ENCODE measurements at regions not wholly inside any gene's neighbourhood (a gene's known extent, or its start where the extent isn't known, plus 50 kb on each side); places are given as distances from the start of the nearest gene placed in this dataset.

DNA sequence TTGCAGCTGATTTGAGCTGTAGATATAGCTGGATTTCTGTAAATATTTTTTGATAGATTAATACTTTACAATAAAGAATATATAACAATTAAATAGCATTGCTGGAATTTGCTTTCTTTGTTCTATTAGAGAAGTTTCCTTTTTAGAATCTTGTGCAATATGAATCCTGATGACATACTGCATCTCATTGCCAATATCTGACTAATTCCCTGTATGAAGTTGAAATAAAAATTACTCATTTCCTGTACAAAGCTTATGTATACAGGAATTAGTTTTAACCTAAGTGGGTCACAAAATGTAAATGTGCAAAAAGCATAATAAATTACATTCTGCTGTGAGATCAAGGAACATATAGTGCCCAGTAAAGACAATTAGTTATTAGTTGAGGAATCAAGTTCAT lies 72.8 kb upstream of the TMEFF2 start:
- CTCF ChIA-PET: no interaction called here
- H3K9me3 ChIP-seq (ENCODE audit: control insufficient read depth, insufficient read depth, low read depth, low read length): no peaks in the 10 kb centered on the region
- no peak for TF ChIP-seq ZNF658 (tag by site-specific recombination; IDR thresholded peaks at IDR 0.05)
- TF ChIP-seq ZNF843 (tag by site-specific recombination; IDR thresholded peaks at IDR 0.05): no peak
- TF ChIP-seq TCF7L2 (IDR thresholded peaks at IDR 0.05; ENCODE audit: borderline replicate concordance, low read depth, low read length): no peak
- TF ChIP-seq IKZF3 (tag by site-specific recombination; IDR thresholded peaks at IDR 0.05): no peak
- TF ChIP-seq ZNF292 (tag by site-specific recombination; IDR thresholded peaks at IDR 0.05; ENCODE audit: borderline replicate concordance, low read depth): no peak
- TF ChIP-seq, protein P1, sequence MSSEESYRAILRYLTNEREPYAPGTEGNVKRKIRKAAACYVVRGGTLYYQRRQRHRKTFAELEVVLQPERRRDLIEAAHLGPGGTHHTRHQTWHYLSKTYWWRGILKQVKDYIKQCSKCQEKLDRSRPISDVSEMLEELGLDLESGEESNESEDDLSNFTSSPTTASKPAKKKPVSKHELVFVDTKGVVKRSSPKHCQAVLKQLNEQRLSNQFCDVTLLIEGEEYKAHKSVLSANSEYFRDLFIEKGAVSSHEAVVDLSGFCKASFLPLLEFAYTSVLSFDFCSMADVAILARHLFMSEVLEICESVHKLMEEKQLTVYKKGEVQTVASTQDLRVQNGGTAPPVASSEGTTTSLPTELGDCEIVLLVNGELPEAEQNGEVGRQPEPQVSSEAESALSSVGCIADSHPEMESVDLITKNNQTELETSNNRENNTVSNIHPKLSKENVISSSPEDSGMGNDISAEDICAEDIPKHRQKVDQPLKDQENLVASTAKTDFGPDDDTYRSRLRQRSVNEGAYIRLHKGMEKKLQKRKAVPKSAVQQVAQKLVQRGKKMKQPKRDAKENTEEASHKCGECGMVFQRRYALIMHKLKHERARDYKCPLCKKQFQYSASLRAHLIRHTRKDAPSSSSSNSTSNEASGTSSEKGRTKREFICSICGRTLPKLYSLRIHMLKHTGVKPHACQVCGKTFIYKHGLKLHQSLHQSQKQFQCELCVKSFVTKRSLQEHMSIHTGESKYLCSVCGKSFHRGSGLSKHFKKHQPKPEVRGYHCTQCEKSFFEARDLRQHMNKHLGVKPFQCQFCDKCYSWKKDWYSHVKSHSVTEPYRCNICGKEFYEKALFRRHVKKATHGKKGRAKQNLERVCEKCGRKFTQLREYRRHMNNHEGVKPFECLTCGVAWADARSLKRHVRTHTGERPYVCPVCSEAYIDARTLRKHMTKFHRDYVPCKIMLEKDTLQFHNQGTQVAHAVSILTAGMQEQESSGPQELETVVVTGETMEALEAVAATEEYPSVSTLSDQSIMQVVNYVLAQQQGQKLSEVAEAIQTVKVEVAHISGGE (tag by site-specific recombination; conservative IDR thresholded peaks at IDR 0.05; ENCODE audit: low read depth): no peak
- TF ChIP-seq BCL11A (tag by site-specific recombination; IDR thresholded peaks at IDR 0.05; ENCODE audit: low read depth): no peak
- H3K36me3 ChIP-seq (ENCODE audit: control insufficient read depth in 2 of 2, insufficient read depth in 1 of 2, low read length in 2 of 2): no peaks in the 10 kb centered on the region
- no peaks in the 10 kb centered on the region for H3K4me1 ChIP-seq (ENCODE audit: control insufficient read depth, insufficient read depth, low read length)
- POLR2A ChIA-PET: no interaction called here
- no peak overlapping the region for H3K27ac ChIP-seq (ENCODE audit: extremely low read depth, low read depth, low read length)
- no peak overlapping the region for H3K4me3 ChIP-seq (ENCODE audit: low read depth, low read length)

DNA sequence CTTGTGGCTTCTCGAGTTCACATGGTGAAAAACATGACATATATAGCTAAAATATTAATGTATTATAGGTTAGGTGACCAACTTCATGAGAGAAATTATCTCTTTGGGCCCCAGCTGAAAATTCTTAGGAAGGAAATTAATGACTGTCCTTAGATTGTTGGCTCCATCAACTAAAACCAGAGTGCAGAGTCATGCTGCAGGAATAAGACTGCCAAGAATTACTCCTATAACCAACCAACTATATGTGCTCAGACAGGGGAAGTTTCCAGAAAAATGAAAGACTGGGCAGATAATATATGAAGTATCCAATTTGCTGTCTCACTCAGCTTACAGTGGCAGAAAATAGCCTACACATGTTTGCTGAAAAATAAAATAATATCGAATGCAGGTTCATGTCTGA lies 71.0 kb upstream of the TMEFF2 start:
- TF ChIP-seq, protein P2, sequence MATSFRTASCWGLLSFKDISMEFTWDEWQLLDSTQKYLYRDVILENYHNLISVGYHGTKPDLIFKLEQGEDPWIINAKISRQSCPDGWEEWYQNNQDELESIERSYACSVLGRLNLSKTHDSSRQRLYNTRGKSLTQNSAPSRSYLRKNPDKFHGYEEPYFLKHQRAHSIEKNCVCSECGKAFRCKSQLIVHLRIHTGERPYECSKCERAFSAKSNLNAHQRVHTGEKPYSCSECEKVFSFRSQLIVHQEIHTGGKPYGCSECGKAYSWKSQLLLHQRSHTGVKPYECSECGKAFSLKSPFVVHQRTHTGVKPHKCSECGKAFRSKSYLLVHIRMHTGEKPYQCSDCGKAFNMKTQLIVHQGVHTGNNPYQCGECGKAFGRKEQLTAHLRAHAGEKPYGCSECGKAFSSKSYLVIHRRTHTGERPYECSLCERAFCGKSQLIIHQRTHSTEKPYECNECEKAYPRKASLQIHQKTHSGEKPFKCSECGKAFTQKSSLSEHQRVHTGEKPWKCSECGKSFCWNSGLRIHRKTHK (tag by site-specific recombination; IDR thresholded peaks at IDR 0.05): no peak
- no peak for TF ChIP-seq ZNF175 (tag by site-specific recombination; IDR thresholded peaks at IDR 0.05)
- no peak for TF ChIP-seq GLIS2 (tag by site-specific recombination; IDR thresholded peaks at IDR 0.05)
- TF ChIP-seq ZNF707 (tag by site-specific recombination; IDR thresholded peaks at IDR 0.05): no peak
- TF ChIP-seq ZNF549 (tag by site-specific recombination; IDR thresholded peaks at IDR 0.05): no peak
- no peak for TF ChIP-seq HOXC10 (CRISPR knock-in tag; IDR thresholded peaks at IDR 0.05)
- TF ChIP-seq, protein P3, sequence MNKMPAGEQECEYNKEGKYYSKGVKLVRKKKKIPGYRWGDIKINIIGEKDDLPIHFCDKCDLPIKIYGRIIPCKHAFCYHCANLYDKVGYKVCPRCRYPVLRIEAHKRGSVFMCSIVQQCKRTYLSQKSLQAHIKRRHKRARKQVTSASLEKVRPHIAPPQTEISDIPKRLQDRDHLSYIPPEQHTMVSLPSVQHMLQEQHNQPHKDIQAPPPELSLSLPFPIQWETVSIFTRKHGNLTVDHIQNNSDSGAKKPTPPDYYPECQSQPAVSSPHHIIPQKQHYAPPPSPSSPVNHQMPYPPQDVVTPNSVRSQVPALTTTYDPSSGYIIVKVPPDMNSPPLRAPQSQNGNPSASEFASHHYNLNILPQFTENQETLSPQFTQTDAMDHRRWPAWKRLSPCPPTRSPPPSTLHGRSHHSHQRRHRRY (tag by site-specific recombination; IDR thresholded peaks at IDR 0.05): no peak
- no peak for TF ChIP-seq ZNF404 (tag by site-specific recombination; IDR thresholded peaks at IDR 0.05)
- TF ChIP-seq ZSCAN23 (tag by site-specific recombination; IDR thresholded peaks at IDR 0.05): no peak
- TF ChIP-seq ZNF23 (tag by site-specific recombination; IDR thresholded peaks at IDR 0.05; ENCODE audit: borderline replicate concordance): no peak
- TF ChIP-seq ZNF521 (tag by site-specific recombination; IDR thresholded peaks at IDR 0.05): no peak
- TF ChIP-seq, protein P4, sequence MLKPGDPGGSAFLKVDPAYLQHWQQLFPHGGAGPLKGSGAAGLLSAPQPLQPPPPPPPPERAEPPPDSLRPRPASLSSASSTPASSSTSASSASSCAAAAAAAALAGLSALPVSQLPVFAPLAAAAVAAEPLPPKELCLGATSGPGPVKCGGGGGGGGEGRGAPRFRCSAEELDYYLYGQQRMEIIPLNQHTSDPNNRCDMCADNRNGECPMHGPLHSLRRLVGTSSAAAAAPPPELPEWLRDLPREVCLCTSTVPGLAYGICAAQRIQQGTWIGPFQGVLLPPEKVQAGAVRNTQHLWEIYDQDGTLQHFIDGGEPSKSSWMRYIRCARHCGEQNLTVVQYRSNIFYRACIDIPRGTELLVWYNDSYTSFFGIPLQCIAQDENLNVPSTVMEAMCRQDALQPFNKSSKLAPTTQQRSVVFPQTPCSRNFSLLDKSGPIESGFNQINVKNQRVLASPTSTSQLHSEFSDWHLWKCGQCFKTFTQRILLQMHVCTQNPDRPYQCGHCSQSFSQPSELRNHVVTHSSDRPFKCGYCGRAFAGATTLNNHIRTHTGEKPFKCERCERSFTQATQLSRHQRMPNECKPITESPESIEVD (tag by site-specific recombination; IDR thresholded peaks at IDR 0.05): no peak
- TF ChIP-seq ZNF658 (tag by site-specific recombination; IDR thresholded peaks at IDR 0.05): no peak
- TF ChIP-seq, protein P5, sequence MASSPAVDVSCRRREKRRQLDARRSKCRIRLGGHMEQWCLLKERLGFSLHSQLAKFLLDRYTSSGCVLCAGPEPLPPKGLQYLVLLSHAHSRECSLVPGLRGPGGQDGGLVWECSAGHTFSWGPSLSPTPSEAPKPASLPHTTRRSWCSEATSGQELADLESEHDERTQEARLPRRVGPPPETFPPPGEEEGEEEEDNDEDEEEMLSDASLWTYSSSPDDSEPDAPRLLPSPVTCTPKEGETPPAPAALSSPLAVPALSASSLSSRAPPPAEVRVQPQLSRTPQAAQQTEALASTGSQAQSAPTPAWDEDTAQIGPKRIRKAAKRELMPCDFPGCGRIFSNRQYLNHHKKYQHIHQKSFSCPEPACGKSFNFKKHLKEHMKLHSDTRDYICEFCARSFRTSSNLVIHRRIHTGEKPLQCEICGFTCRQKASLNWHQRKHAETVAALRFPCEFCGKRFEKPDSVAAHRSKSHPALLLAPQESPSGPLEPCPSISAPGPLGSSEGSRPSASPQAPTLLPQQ (tag by site-specific recombination; IDR thresholded peaks at IDR 0.05): no peak
- no peak overlapping the region for H3K4me3 ChIP-seq (ENCODE audit: low read depth, low read length)
- POLR2A ChIA-PET: no interaction called here
- no peaks in the 10 kb centered on the region for H3K4me1 ChIP-seq (ENCODE audit: control insufficient read depth, insufficient read depth, low read length)
- CTCF ChIA-PET: interaction anchor here (0.7 kb wide), 1 partner anchor 827 kb away, joined by 4 read pairs; no protein-coding TSS in a partner anchor
- H3K9me3 ChIP-seq (ENCODE audit: control insufficient read depth, insufficient read depth, low read depth, low read length): no peaks in the 10 kb centered on the region
- H3K27ac ChIP-seq (ENCODE audit: extremely low read depth, low read depth, low read length): no peak overlapping the region
- no peaks in the 10 kb centered on the region for H3K36me3 ChIP-seq (ENCODE audit: control insufficient read depth in 2 of 2, insufficient read depth in 1 of 2, low read length in 2 of 2)
